Spleen (tissue), 7 donors: ENCODE measurements at regions not wholly inside any gene's neighbourhood (a gene's known extent, or its start where the extent isn't known, plus 50 kb on each side); places are given as distances from the start of the nearest gene placed in this dataset.

Experiments used
- POLR2AphosphoS5 ChIP-seq, 3 donors: sonication (generic); formaldehyde crosslinking; IDR thresholded peaks; one replicate each; pipeline ENCODE4 v1.5.1; 2017; ENCODE audit warnings: antibody characterized with exemption in 3 of 3
- TF ChIP-seq, protein P1 (sequence below), 11 experiments: fragments of 200-600 bp in 7 of 11; fragments of 450-650 bp in 4 of 11; sonication (generic) in 4 of 11; IDR thresholded peaks in 8 of 11; conservative IDR thresholded peaks in 3 of 11; 1 replicate in 7 of 11; 2 replicates in 4 of 11; pipeline versions ENCODE4 v1.4.0 to v1.8.0; 2016 to 2021; ENCODE audit warnings: antibody characterized with exemption in 11 of 11, inconsistent platforms in 4 of 11, mild to moderate bottlenecking in 1 of 11
- donor health status: DM: no; HTN: no; CAD: no; lungs with moderate emphysema.
- donor health status: DM: no; HTN: no; CAD: no.
- donor health status: DM: no; HTN: no; CAD: no.

DNA sequence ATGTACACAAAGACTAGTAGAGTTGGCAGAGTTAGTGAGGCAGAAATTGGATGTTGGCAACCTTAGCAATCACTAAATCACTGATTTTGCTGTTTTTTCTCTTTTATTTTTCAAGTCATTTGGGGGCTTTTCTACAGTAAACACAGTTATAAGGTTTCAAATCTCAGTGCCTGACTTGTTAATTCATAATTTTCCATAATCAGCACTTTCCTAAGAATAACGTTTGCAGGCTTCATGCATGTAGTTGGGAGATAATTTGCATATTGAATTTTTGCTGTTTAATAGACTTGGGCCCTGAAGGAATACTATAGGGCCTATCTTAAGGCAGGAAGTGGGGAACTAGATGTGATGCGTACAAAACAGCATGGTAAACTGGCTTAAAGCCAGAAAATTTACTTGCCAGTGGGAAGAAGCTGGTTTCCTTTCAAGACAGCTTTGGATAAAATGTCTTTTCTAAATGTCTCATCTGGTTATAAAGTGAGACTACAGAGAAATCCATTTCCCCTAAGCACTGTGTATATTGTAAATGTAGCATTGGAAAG lies 127.2 kb upstream of the SMIM21 start:
- TF ChIP-seq, protein P1, sequence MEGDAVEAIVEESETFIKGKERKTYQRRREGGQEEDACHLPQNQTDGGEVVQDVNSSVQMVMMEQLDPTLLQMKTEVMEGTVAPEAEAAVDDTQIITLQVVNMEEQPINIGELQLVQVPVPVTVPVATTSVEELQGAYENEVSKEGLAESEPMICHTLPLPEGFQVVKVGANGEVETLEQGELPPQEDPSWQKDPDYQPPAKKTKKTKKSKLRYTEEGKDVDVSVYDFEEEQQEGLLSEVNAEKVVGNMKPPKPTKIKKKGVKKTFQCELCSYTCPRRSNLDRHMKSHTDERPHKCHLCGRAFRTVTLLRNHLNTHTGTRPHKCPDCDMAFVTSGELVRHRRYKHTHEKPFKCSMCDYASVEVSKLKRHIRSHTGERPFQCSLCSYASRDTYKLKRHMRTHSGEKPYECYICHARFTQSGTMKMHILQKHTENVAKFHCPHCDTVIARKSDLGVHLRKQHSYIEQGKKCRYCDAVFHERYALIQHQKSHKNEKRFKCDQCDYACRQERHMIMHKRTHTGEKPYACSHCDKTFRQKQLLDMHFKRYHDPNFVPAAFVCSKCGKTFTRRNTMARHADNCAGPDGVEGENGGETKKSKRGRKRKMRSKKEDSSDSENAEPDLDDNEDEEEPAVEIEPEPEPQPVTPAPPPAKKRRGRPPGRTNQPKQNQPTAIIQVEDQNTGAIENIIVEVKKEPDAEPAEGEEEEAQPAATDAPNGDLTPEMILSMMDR (IDR thresholded peaks at IDR 0.05 in 8 of 11, conservative IDR thresholded peaks at IDR 0.05 in 3 of 11), result no peak
- no peak for TF ChIP-seq POLR2AphosphoS5 (IDR thresholded peaks at IDR 0.05)
